ENCODE measurements at regions not wholly inside any gene's neighbourhood (a gene's known extent, or its start where the extent isn't known, plus 50 kb on each side); places are given as distances from the start of the nearest gene placed in this dataset.
"Not testable (repeated sequence)": the region's sequence is repeated elsewhere in the genome, so short reads cannot be mapped to it uniquely, and the experiment has no call there.

DNA sequence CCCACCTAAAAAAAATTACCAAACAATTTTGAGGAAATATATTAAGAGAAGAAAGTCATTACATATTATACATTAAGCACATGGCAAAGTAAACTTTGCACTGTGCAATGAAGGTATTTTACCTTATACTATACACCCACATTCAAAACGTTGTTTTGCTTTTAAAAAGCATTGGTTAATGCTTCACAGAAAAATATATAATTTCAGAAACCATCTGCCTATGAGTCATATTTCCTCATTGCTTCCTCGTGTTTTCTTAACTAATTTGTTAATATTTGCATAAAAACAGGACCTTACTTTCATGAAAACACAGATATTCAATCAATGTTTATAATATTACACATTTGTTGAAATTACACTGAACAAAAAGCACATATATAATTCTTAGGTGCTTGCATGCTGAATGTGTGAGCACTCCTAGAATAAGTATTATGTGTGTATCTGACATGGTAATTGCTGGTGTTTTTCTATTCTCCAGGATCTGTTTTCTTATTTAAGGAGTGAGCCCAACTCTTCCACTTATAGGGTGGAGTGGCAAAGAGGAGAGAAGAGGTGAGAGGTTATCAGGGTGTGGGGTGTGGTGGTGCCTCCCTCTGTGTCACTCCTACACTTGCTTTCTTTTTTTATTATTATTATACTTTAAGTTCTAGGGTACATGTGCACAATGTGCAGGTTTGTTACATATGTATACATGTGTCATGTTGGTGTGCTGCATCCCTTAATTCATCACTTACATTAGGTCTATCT is 95.1 kb upstream of the IQCM start:
- Mint-ChIP-seq H3K4me3 (ENCODE audit: low read depth) (no peak overlapping the region), H3K36me3 (ENCODE audit: insufficient read depth) (no peaks in the 10 kb centered on the region), H3K9me3 (ENCODE audit: low read depth) (no peaks in the 10 kb centered on the region), H3K4me1 (ENCODE audit: low read depth) (no peaks in the 10 kb centered on the region), H3K27me3 (no peaks in the 10 kb centered on the region), H3K27ac (no peak overlapping the region)
- DNase-seq (ENCODE audit: low spot score, unreplicated experiment) = no peak
- no peak for TF ChIP-seq CTCF (IDR thresholded peaks at IDR 0.05; ENCODE audit: unreplicated experiment)

- no peaks in the 10 kb centered on the region for H3K36me3 Mint-ChIP-seq (ENCODE audit: insufficient read depth)
- H3K27me3 Mint-ChIP-seq = no peaks in the 10 kb centered on the region
- no peak overlapping the region for H3K4me3 Mint-ChIP-seq (ENCODE audit: low read depth)
- H3K9me3 Mint-ChIP-seq (ENCODE audit: low read depth) = no peaks in the 10 kb centered on the region
- DNase-seq (ENCODE audit: low spot score, unreplicated experiment) = no peak
- no peak for TF ChIP-seq CTCF (IDR thresholded peaks at IDR 0.05; ENCODE audit: unreplicated experiment)
- H3K27ac Mint-ChIP-seq = no peak overlapping the region
- H3K4me1 Mint-ChIP-seq (ENCODE audit: low read depth) = no peaks in the 10 kb centered on the region
These were observed 95.7 kb upstream of the IQCM start for GRCh38 chr4:149911354-149911753.

DNA sequence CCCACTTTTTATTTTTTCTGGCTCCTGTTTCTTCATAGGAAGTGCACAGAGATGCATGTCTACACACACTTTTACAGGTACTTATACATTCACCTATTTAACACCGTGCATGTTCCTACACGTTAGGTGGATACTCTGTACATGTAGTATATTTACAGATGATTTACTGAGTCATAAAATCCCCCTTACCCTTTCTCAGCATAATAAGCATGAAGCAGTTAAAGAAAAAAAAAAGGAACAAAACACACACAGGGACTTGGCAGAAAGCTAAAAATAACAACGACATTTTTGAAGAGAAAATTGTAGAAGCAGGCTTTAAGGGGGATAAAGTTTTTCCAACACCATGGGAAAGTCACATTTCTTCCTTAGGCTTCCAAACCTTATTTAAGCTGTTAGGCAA is 96.4 kb upstream of the IQCM start:
- no peak for TF ChIP-seq CTCF (IDR thresholded peaks at IDR 0.05; ENCODE audit: unreplicated experiment)
- H3K27me3 Mint-ChIP-seq = no peaks in the 10 kb centered on the region
- no peak overlapping the region for H3K27ac Mint-ChIP-seq
- H3K36me3 Mint-ChIP-seq (ENCODE audit: insufficient read depth) = no peaks in the 10 kb centered on the region
- no peaks in the 10 kb centered on the region for H3K9me3 Mint-ChIP-seq (ENCODE audit: low read depth)
- no peaks in the 10 kb centered on the region for H3K4me1 Mint-ChIP-seq (ENCODE audit: low read depth)
- no peak for DNase-seq (ENCODE audit: low spot score, unreplicated experiment)
- no peak overlapping the region for H3K4me3 Mint-ChIP-seq (ENCODE audit: low read depth)

DNA sequence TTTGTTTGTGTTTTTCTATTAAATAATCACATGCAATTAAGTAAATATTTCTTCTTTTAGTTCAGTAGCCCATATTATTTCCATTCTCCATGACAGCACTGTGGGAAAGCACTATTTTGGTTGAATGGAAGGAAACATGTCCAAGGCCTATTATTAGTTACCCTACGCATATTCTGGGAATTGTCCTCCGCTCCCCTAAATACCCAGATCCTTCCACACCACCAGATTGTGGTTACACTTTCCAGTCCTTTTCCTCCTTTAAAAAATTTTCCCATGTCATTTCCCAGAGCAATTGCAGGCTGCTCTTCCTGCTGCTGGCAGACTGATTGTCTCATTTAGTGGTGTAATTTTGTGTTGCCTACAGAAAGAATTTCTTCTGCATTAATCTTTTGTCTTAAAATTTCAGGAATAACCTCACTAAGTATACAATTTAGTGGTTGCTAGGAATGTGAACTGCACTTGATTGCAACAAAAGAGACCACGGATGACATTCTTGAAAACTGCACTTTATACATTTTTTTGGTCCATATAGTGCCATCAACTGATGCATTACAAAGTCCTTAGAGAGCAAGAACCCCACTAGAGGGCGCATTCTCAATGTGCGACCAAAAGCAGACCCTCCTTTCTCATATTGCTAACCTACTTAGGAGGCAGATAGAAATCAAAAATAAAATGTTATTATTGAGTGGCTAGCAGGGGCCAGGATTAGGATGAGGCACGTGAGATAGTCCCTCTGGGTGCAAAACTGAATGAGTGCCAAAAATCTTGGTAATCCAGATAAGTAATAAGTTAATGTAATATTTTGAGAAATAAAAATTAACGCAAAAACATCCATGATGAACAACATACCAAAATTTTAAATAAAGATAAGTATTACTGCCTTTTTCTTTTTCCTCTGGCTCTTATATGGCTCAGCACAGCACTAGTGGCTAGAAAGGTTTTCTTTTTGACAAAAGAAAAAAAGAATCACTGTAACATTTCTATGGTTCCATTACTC is 98.8 kb upstream of the IQCM start:
- peak; percentile 22 for DNase-seq (ENCODE audit: low spot score, unreplicated experiment)
- Mint-ChIP-seq H3K9me3 (ENCODE audit: low read depth) (no peaks in the 10 kb centered on the region), H3K27ac (no peak overlapping the region), H3K36me3 (ENCODE audit: insufficient read depth) (no peaks in the 10 kb centered on the region), H3K4me1 (ENCODE audit: low read depth) (no peaks in the 10 kb centered on the region), H3K27me3 (no peaks in the 10 kb centered on the region), H3K4me3 (ENCODE audit: low read depth) (no peak overlapping the region)
- peak; percentile 78 for TF ChIP-seq CTCF (IDR thresholded peaks at IDR 0.05; ENCODE audit: unreplicated experiment)

GRCh38 chr4:149915735-149916134 is 100.1 kb upstream of the IQCM start:
- not testable (repeated sequence) for H3K27ac Mint-ChIP-seq; H3K9me3 Mint-ChIP-seq (ENCODE audit: low read depth); DNase-seq (ENCODE audit: low spot score, unreplicated experiment); H3K36me3 Mint-ChIP-seq (ENCODE audit: insufficient read depth); H3K4me1 Mint-ChIP-seq (ENCODE audit: low read depth); H3K27me3 Mint-ChIP-seq
- H3K4me3 Mint-ChIP-seq (ENCODE audit: low read depth) = peak overlapping the region; percentile 35
